Stomach (tissue), 4 donors: ENCODE measurements at regions not wholly inside any gene's neighbourhood (a gene's known extent, or its start where the extent isn't known, plus 50 kb on each side); places are given as distances from the start of the nearest gene placed in this dataset.

Experiments used
- EP300 ChIP-seq: sonication (generic); formaldehyde crosslinking; IDR thresholded peaks from one replicate; pipeline ENCODE4 v1.6.1; 2017; ENCODE audit warnings: antibody characterized with exemption
- POLR2A ChIP-seq, 4 donors: fragments of 450-650 bp; IDR thresholded peaks; one replicate each; pipeline ENCODE4 v1.6.1; 2016; ENCODE audit warnings: antibody characterized with exemption in 4 of 4, control low read depth in 2 of 4, mild to moderate bottlenecking in 1 of 4, moderate library complexity in 1 of 4
- POLR2AphosphoS5 ChIP-seq, 3 donors: sonication (generic); formaldehyde crosslinking; IDR thresholded peaks; one replicate each; pipeline ENCODE4 v1.6.1; 2016; ENCODE audit warnings: antibody characterized with exemption in 3 of 3
- TF ChIP-seq, protein P1 (sequence below), 7 experiments: fragments of 450-650 bp in 4 of 7; fragments of 200-600 bp in 3 of 7; sonication (generic) in 3 of 7; IDR thresholded peaks; one replicate each; pipeline ENCODE4 v1.5.1; 2016 to 2019; ENCODE audit warnings: antibody characterized with exemption in 7 of 7, control low read depth in 2 of 7, mild to moderate bottlenecking in 1 of 7

DNA sequence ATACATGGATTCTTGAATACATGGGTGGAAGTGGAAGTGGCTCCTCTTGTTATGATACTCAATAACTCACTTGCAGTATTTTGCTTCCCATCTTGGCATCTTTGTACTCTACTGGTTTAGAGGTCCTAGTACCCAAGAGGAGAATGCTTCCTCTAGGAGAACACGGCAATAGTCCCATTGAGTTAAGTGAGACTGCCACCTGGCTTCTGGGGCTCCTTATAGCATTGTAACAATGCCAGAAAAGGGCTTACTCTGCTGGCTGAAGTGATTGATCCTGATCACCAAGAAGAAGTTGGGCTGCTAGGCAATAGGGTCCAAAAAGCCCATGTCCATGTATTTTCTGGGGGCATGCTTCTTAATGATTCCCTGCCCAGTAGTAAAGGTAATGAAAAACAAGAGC lies 627.6 kb upstream of the SGCD start:
- TF ChIP-seq, protein P1, sequence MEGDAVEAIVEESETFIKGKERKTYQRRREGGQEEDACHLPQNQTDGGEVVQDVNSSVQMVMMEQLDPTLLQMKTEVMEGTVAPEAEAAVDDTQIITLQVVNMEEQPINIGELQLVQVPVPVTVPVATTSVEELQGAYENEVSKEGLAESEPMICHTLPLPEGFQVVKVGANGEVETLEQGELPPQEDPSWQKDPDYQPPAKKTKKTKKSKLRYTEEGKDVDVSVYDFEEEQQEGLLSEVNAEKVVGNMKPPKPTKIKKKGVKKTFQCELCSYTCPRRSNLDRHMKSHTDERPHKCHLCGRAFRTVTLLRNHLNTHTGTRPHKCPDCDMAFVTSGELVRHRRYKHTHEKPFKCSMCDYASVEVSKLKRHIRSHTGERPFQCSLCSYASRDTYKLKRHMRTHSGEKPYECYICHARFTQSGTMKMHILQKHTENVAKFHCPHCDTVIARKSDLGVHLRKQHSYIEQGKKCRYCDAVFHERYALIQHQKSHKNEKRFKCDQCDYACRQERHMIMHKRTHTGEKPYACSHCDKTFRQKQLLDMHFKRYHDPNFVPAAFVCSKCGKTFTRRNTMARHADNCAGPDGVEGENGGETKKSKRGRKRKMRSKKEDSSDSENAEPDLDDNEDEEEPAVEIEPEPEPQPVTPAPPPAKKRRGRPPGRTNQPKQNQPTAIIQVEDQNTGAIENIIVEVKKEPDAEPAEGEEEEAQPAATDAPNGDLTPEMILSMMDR (IDR thresholded peaks at IDR 0.05): no peak
- TF ChIP-seq POLR2A (IDR thresholded peaks at IDR 0.05) (no peak), POLR2AphosphoS5 (IDR thresholded peaks at IDR 0.05) (no peak), EP300 (no peak)
